H1 (cell line): ENCODE measurements at regions not wholly inside any gene's neighbourhood (a gene's known extent, or its start where the extent isn't known, plus 50 kb on each side); places are given as distances from the start of the nearest gene placed in this dataset.

Experiments
- CTCF ChIA-PET: fragments of 300-600 bp; sonication (Branson Sonifier 250); formaldehyde crosslinking; loops from one replicate; lab custom pipeline; 2021; ENCODE audit not compliant: partially characterized antibody; lab: Charles Lee
- POLR2A ChIA-PET: fragments of 300-600 bp; sonication (Branson Sonifier 250); formaldehyde crosslinking; loops from one replicate; lab custom pipeline; 2021; ENCODE audit warnings: inconsistent platforms; ENCODE audit not compliant: partially characterized antibody; lab: Charles Lee
- DNase-seq, 2 experiments: peaks; one replicate each; pipeline versions ENCODE4 v3.0.0 to v3.0.0-alpha.2; 2010 to 2022; ENCODE audit warnings: low spot score in 2 of 2, low read depth in 1 of 2, mixed read lengths in 1 of 2
- FAIRE-seq: peaks from 2 replicates; lab custom pipeline; 2011; peaks lifted over from hg19 to GRCh38; lab: Jason Lieb, UNC
- H2AFZ ChIP-seq: 2 replicates; pipeline ENCODE4 v1.8.1; 2012; ENCODE audit warnings: low read length, inconsistent platforms
- H2AK5ac ChIP-seq: 2 replicates; pipeline ENCODE4 v1.6.1; 2013; ENCODE audit warnings: low read depth, low read length
- H2BK120ac ChIP-seq: replicated peaks from 2 replicates; pipeline ENCODE3; 2013; ENCODE audit warnings: low read depth, low read length, inconsistent platforms
- H2BK12ac ChIP-seq: 2 replicates; pipeline ENCODE4 v1.6.1; 2013; ENCODE audit warnings: low read depth, low read length
- H2BK15ac ChIP-seq: 2 replicates; pipeline ENCODE4 v1.6.1; 2013; ENCODE audit warnings: low read length
- H2BK20ac ChIP-seq: 2 replicates; pipeline ENCODE4 v1.6.1; 2013; ENCODE audit warnings: low read length
- H2BK5ac ChIP-seq: 2 replicates; pipeline ENCODE4 v1.6.1; 2013; ENCODE audit warnings: low read depth, low read length
- H3K14ac ChIP-seq: 2 replicates; pipeline ENCODE4 v1.6.1; 2013; ENCODE audit warnings: inconsistent platforms; ENCODE audit not compliant: insufficient read length
- H3K18ac ChIP-seq: 2 replicates; pipeline ENCODE4 v1.6.1; 2013; ENCODE audit warnings: low read length; ENCODE audit errors: extremely low read depth
- H3K23ac ChIP-seq: 2 replicates; pipeline ENCODE4 v1.6.1; 2013; ENCODE audit warnings: inconsistent platforms; ENCODE audit not compliant: insufficient read length
- H3K23me2 ChIP-seq: 2 replicates; pipeline ENCODE4 v1.6.1; 2013; ENCODE audit warnings: low read depth, low read length
- H3K27ac ChIP-seq: 2 replicates; pipeline ENCODE4 v1.6.1; 2011; ENCODE audit warnings: low read depth, low read length, inconsistent platforms
- H3K27me3 ChIP-seq, 4 experiments: replicated peaks in 1 of 4; 1 replicate in 1 of 4; 2 replicates in 3 of 4; pipeline versions ENCODE4 v1.6.1 to v1.8.1; 2011 to 2013; ENCODE audit warnings: low read length in 3 of 4, mild to moderate bottlenecking in 3 of 4, inconsistent platforms in 2 of 4, mixed read lengths in 2 of 4, moderate library complexity in 1 of 4; ENCODE audit not compliant: control insufficient read depth in 3 of 4, insufficient read depth in 3 of 4; ENCODE audit errors: extremely low read depth in 1 of 4
- H3K36me3 ChIP-seq, 4 experiments: 2 replicates each; pipeline versions ENCODE4 v1.6.1 to v1.8.1; 2011 to 2013; ENCODE audit warnings: mild to moderate bottlenecking in 4 of 4, low read length in 3 of 4, moderate library complexity in 2 of 4, control low read depth in 1 of 4, inconsistent platforms in 1 of 4; ENCODE audit not compliant: insufficient read depth in 4 of 4, control insufficient read depth in 2 of 4
- H3K4ac ChIP-seq: replicated peaks from 2 replicates; pipeline ENCODE3; 2013; ENCODE audit warnings: low read length, low read depth, mixed read lengths, inconsistent platforms; ENCODE audit not compliant: insufficient read length
- H3K4me1 ChIP-seq, 4 experiments: replicated peaks in 1 of 4; 1 replicate in 1 of 4; 2 replicates in 3 of 4; pipeline versions ENCODE4 v1.6.1 to v1.8.1; 2011 to 2013; ENCODE audit warnings: low read length in 3 of 4, inconsistent platforms in 2 of 4, mixed read lengths in 1 of 4; ENCODE audit not compliant: insufficient read depth in 4 of 4, control insufficient read depth in 3 of 4
- H3K4me2 ChIP-seq, 2 experiments: 2 replicates each; pipeline versions ENCODE4 v1.6.1 to v1.8.1; 2011 to 2013; ENCODE audit warnings: low read depth in 2 of 2, low read length in 2 of 2, control low read depth in 1 of 2, inconsistent platforms in 1 of 2, mild to moderate bottlenecking in 1 of 2; ENCODE audit not compliant: insufficient read depth in 1 of 2
- H3K4me3 ChIP-seq, 4 experiments: fragments of 200-600, 300-600 bp in 1 of 4; sonication (generic), shearing (Covaris generic), sonication (Bioruptor Twin) in 1 of 4; 2 replicates each; pipeline versions ENCODE4 v1.5.1 to v1.8.1; 2011 to 2016; ENCODE audit warnings: low read length in 4 of 4, low read depth in 3 of 4, control low read depth in 2 of 4, inconsistent platforms in 2 of 4, mild to moderate bottlenecking in 2 of 4, mixed read lengths in 1 of 4, moderate library complexity in 1 of 4; ENCODE audit not compliant: insufficient read depth in 2 of 4; ENCODE audit errors: extremely low read depth in 1 of 4
- H3K56ac ChIP-seq: replicated peaks from 2 replicates; pipeline ENCODE3; 2013; ENCODE audit warnings: low read depth, mild to moderate bottlenecking, mixed read lengths, low read length, inconsistent platforms; ENCODE audit not compliant: insufficient read length
- H3K79me1 ChIP-seq: 2 replicates; pipeline ENCODE4 v1.6.1; 2013; ENCODE audit warnings: low read depth, low read length, control low read depth
- H3K79me2 ChIP-seq, 2 experiments: 2 replicates each; pipeline versions ENCODE4 v1.6.1 to v1.8.1; 2012 to 2013; ENCODE audit warnings: low read length in 2 of 2, mild to moderate bottlenecking in 2 of 2, inconsistent platforms in 1 of 2; ENCODE audit not compliant: insufficient read depth in 2 of 2, control insufficient read depth in 1 of 2
- H3K9ac ChIP-seq, 4 experiments: replicated peaks in 1 of 4; 1 replicate in 1 of 4; 2 replicates in 3 of 4; pipeline versions ENCODE4 v1.6.1 to v1.8.1; 2011 to 2013; ENCODE audit warnings: low read depth in 3 of 4, low read length in 3 of 4, control low read depth in 2 of 4, mild to moderate bottlenecking in 2 of 4, moderate library complexity in 2 of 4, inconsistent platforms in 1 of 4; ENCODE audit errors: extremely low read depth in 1 of 4
- H3K9me3 ChIP-seq, 2 experiments: 2 replicates each; pipeline versions ENCODE4 v1.6.1 to v1.8.1; 2012 to 2013; ENCODE audit warnings: mild to moderate bottlenecking in 2 of 2, moderate library complexity in 2 of 2, control low read depth in 1 of 2, inconsistent platforms in 1 of 2, low read depth in 1 of 2, low read length in 1 of 2, mixed read lengths in 1 of 2; ENCODE audit not compliant: insufficient read depth in 2 of 2
- H4K20me1 ChIP-seq, 2 experiments: replicated peaks in 1 of 2; 2 replicates each; pipeline versions ENCODE3 to v1.8.1; 2011 to 2013; ENCODE audit warnings: inconsistent platforms in 2 of 2, low read length in 2 of 2, mild to moderate bottlenecking in 1 of 2; ENCODE audit not compliant: insufficient read depth in 2 of 2, control insufficient read depth in 1 of 2
- H4K5ac ChIP-seq: 2 replicates; pipeline ENCODE4 v1.6.1; 2013; ENCODE audit warnings: low read length, low read depth, mixed read lengths, inconsistent platforms; ENCODE audit not compliant: insufficient read length
- H4K8ac ChIP-seq: 2 replicates; pipeline ENCODE4 v1.8.0; 2013; ENCODE audit warnings: mild to moderate bottlenecking, moderate library complexity, low read length, inconsistent platforms; ENCODE audit not compliant: insufficient read depth; ENCODE audit errors: extremely low read depth
- H4K91ac ChIP-seq: replicated peaks from 2 replicates; pipeline ENCODE3; 2013; ENCODE audit warnings: low read length, mixed read lengths, inconsistent platforms; ENCODE audit not compliant: insufficient read length
- BCL11A ChIP-seq, 2 experiments: IDR thresholded peaks; one replicate each; pipeline ENCODE4 v1.6.1; 2011; ENCODE audit warnings: low read depth in 2 of 2, low read length in 2 of 2, mild to moderate bottlenecking in 2 of 2
- CHD2 ChIP-seq: IDR thresholded peaks from 2 replicates; pipeline ENCODE4 v1.6.1; 2012; ENCODE audit warnings: low read length, improper control_type of control experiment
- CTBP2 ChIP-seq: IDR thresholded peaks from 2 replicates; pipeline ENCODE4 v1.7.0; 2011; ENCODE audit warnings: borderline replicate concordance, mild to moderate bottlenecking, moderate library complexity, mixed read lengths, low read length; ENCODE audit not compliant: insufficient read depth, insufficient read length
- GTF2F1 ChIP-seq: IDR thresholded peaks from 2 replicates; pipeline ENCODE4 v1.6.1; 2012; ENCODE audit warnings: low read depth, low read length, improper control_type of control experiment, borderline replicate concordance
- KDM4A ChIP-seq: IDR thresholded peaks from one replicate; pipeline ENCODE4 v1.7.1; 2012; ENCODE audit warnings: low read depth, mild to moderate bottlenecking, moderate library complexity, low read length, inconsistent platforms; ENCODE audit not compliant: severe bottlenecking
- KDM5A ChIP-seq: fragments of 200-600 bp; IDR thresholded peaks from 2 replicates; pipeline ENCODE4 v1.7.1; 2012; ENCODE audit warnings: mild to moderate bottlenecking, low read length, inconsistent platforms, mixed read lengths
- MAFK ChIP-seq: IDR thresholded peaks from 2 replicates; pipeline ENCODE4 v1.6.1; 2012; ENCODE audit warnings: low read depth, mild to moderate bottlenecking, improper control_type of control experiment, low read length
- MAX ChIP-seq: IDR thresholded peaks from 2 replicates; pipeline ENCODE4 v1.6.1; 2012; ENCODE audit warnings: inconsistent platforms
- RFX5 ChIP-seq: IDR thresholded peaks from 2 replicates; pipeline ENCODE4 v1.6.1; 2011; ENCODE audit warnings: low read depth, low read length, improper control_type of control experiment, borderline replicate concordance
- SIN3A ChIP-seq, 2 experiments: IDR thresholded peaks in 1 of 2; conservative IDR thresholded peaks in 1 of 2; 2 replicates each; pipeline ENCODE4 v1.6.1; 2011 to 2012; ENCODE audit warnings: low read length in 2 of 2, improper control_type of control experiment in 1 of 2, low read depth in 1 of 2, mild to moderate bottlenecking in 1 of 2
- SP2 ChIP-seq: IDR thresholded peaks from 2 replicates; pipeline ENCODE4 v1.6.1; 2012; ENCODE audit warnings: mild to moderate bottlenecking, low read length, inconsistent platforms
- SUZ12 ChIP-seq: fragments of 200-600 bp; sonication (generic); IDR thresholded peaks from 2 replicates; pipeline ENCODE4 v1.6.1; 2012; ENCODE audit warnings: mild to moderate bottlenecking, inconsistent platforms, low read length, moderate library complexity, mixed read lengths
- TAF7 ChIP-seq: optimal IDR thresholded peaks from 2 replicates; pipeline ENCODE3; 2011; ENCODE audit warnings: low read depth, mild to moderate bottlenecking, inconsistent platforms, low read length, moderate library complexity, borderline replicate concordance
- YY1 ChIP-seq: IDR thresholded peaks from 2 replicates; pipeline ENCODE4 v1.6.1; 2011; ENCODE audit warnings: low read depth, mild to moderate bottlenecking, low read length
- WGBS, 2 experiments: shearing (Covaris generic) in 1 of 2; methylation state at CpG; one replicate each; pipeline versions ENCODE4 v1.1.6 to v1.1.7; 2013 to 2015; ENCODE audit warnings: low lambda C conversion rate in 2 of 2, mixed read lengths in 2 of 2, inconsistent platforms in 1 of 2, low coverage in 1 of 2, missing lambda C conversion rate in 1 of 2; ENCODE audit not compliant: insufficient replicate concordance in 2 of 2, insufficient coverage in 1 of 2, insufficient read length in 1 of 2; ENCODE audit errors: extremely low coverage in 1 of 2, missing lambda C conversion rate in 1 of 2; 5-methylcytosine and 5-hydroxymethylcytosine counted together

GRCh38 chr18:53862921-53863320, 361.5 kb downstream of the MBD2 start:
- H3K18ac ChIP-seq: no peak overlapping the region
- H3K4me3 ChIP-seq: no peak overlapping the region
- H2BK20ac ChIP-seq: no peak overlapping the region
- H4K91ac ChIP-seq: no peak overlapping the region
- H3K79me1 ChIP-seq: no peaks in the 10 kb centered on the region
- no peak overlapping the region for H3K4me2 ChIP-seq
- H3K14ac ChIP-seq: no peak overlapping the region
- no peaks in the 10 kb centered on the region; the same call in 1 of the 2 replicates for H3K23me2 ChIP-seq
- H4K5ac ChIP-seq: no peak overlapping the region
- H2AFZ ChIP-seq: no peak overlapping the region
- CTCF ChIA-PET: interaction anchor here (0.6 kb wide), 1 partner anchor 335 kb away, joined by 3 read pairs; no protein-coding TSS in a partner anchor
- no peaks in the 10 kb centered on the region for H3K4me1 ChIP-seq
- H3K27ac ChIP-seq: no peak overlapping the region
- no peak overlapping the region for H2BK5ac ChIP-seq
- DNase-seq (no peak), FAIRE-seq (no peak)
- H3K27me3 ChIP-seq: no peaks in the 10 kb centered on the region
- H4K20me1 ChIP-seq: no peaks in the 10 kb centered on the region
- no peak overlapping the region for H4K8ac ChIP-seq
- H2AK5ac ChIP-seq: no peak overlapping the region
- no peak overlapping the region for H2BK120ac ChIP-seq
- H3K56ac ChIP-seq: no peak overlapping the region
- no peaks in the 10 kb centered on the region for H3K79me2 ChIP-seq
- 92% methylated on average over 1 of the region's 1 CpG; no CpG with 5 or more reads in 1 of the 2 experiments for WGBS, 2 experiments
- TF ChIP-seq YY1 (no peak), GTF2F1 (no peak), MAX (no peak), TAF7 (no peak), CHD2 (no peak), RFX5 (no peak), SIN3A (conservative IDR thresholded peaks at IDR 0.05 in 1 of 2, IDR thresholded peaks at IDR 0.05 in 1 of 2; ENCODE audit: low read depth in 1 of 2, low read length in 2 of 2) (no peak), SUZ12 (no peak), SP2 (no peak), KDM4A (no peak), MAFK (no peak), BCL11A (IDR thresholded peaks at IDR 0.05; ENCODE audit: low read depth in 2 of 2, low read length in 2 of 2) (no peak), KDM5A (no peak), CTBP2 (no peak)
- H2BK15ac ChIP-seq: no peak overlapping the region
- H3K36me3 ChIP-seq: no peaks in the 10 kb centered on the region
- no peak overlapping the region for H2BK12ac ChIP-seq
- POLR2A ChIA-PET: no interaction called here
- H3K23ac ChIP-seq: no peak overlapping the region
- H3K9ac ChIP-seq: no peak overlapping the region
- H3K4ac ChIP-seq: no peak overlapping the region
- H3K9me3 ChIP-seq: no peaks in the 10 kb centered on the region
